Muscle of leg (tissue), 3 donors: ENCODE measurements at regions not wholly inside any gene's neighbourhood (a gene's known extent, or its start where the extent isn't known, plus 50 kb on each side); places are given as distances from the start of the nearest gene placed in this dataset.
"Not testable (repeated sequence)": the region's sequence is repeated elsewhere in the genome, so short reads cannot be mapped to it uniquely, and the experiment has no call there.

Experiments used
- DNase-seq: peaks from one replicate; pipeline ENCODE4 v3.0.0; 2013
- H3K27ac ChIP-seq: one replicate; pipeline ENCODE4 v1.5.1; 2013; ENCODE audit warnings: mild to moderate bottlenecking, low read length, control low read depth
- H3K27me3 ChIP-seq: one replicate; pipeline ENCODE4 v1.6.1; 2013; ENCODE audit warnings: low read length; ENCODE audit not compliant: control insufficient read depth, insufficient read depth
- H3K36me3 ChIP-seq: one replicate; pipeline ENCODE4 v1.6.1; 2013; ENCODE audit warnings: low read length; ENCODE audit not compliant: control insufficient read depth, insufficient read depth
- H3K4me1 ChIP-seq: one replicate; pipeline ENCODE4 v1.6.1; 2013; ENCODE audit warnings: low read length; ENCODE audit not compliant: control insufficient read depth, insufficient read depth
- H3K4me3 ChIP-seq: one replicate; pipeline ENCODE4 v1.5.1; 2013; ENCODE audit warnings: low read length, control low read depth
- H3K9me3 ChIP-seq: replicated peaks from 2 replicates; pipeline ENCODE4 v1.6.1; 2013; ENCODE audit warnings: low read depth, low read length; ENCODE audit not compliant: control insufficient read depth
- WGBS: methylation state at CpG from one replicate; pipeline ENCODE4 v1.1.5; 2013; ENCODE audit warnings: missing lambda C conversion rate; ENCODE audit not compliant: insufficient coverage; 5-methylcytosine and 5-hydroxymethylcytosine counted together

DNA sequence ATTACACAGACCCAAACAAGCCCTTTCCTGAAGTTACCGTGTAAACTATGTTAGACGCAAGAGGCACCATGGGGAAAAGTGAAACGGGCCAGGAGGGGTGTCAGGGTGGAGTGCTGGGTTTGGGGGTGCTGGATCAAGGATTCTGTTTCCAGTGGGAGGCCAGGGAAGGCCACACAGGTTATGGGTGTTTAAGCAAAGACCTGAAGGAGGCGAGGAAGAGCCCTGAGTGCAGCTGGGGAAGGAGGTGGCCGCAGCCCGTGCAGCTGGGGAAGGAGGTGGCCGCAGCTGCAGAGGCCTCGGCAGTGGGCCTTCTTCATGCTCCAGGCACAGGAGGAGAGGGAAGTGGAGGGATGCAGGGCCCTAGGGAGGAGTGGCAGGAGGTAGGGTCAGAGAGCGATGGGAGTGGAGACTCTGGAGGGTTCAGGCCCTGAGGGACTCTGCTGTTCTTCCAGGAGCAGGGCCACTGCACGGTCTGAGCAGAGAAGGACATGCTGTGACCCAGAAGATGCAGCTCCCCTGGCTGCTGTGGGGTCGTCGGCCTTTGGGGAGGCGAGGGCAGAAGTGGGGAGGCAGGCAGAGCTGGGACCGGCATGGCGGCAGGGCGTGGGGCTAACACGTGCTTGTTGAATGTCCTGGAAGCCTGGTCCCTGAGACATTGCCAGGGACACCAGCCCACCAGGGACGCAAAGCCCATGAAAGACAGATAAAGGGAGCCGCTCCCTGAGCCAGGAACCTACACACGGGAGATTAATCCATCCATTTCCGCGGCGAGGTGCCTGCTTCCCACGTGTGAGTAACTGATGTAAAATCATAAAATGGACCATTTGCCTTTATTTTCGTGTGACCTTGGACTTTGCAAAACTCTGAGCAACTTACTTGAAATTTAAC is 1049.1 kb downstream of the BRD1 start:
- Histone ChIP-seq H3K27me3 (no peaks in the 10 kb centered on the region), H3K27ac (no peak overlapping the region)

GRCh38 chr22:48772286-48772907 is 1055.3 kb downstream of the BRD1 start:
- no peaks in the 10 kb centered on the region for H3K36me3 ChIP-seq

More for the DNA sequence above, 1049.1 kb downstream of the BRD1 start:
- no peak for DNase-seq
- Histone ChIP-seq H3K4me1 (no peaks in the 10 kb centered on the region), H3K9me3 (peaks cover 6% of the 10 kb centered on the region), H3K4me3 (no peak overlapping the region), H3K36me3 (no peaks in the 10 kb centered on the region)
- 85% methylated on average over 25 of the region's 25 CpGs for WGBS

GRCh38 chr22:48765595-48765994 is 1062.1 kb downstream of the BRD1 start:
- Histone ChIP-seq H3K27me3 (no peaks in the 10 kb centered on the region), H3K9me3 (peaks cover 9% of the 10 kb centered on the region), H3K4me1 (no peaks in the 10 kb centered on the region), H3K4me3 (no peak overlapping the region), H3K36me3 (no peaks in the 10 kb centered on the region), H3K27ac (no peak overlapping the region)
- 94% methylated on average over 3 of the region's 5 CpGs for WGBS
- DNase-seq: no peak

More at GRCh38 chr22:48772286-48772907, 1055.3 kb downstream of the BRD1 start:
- no peak for DNase-seq
- Histone ChIP-seq H3K27ac (no peak overlapping the region), H3K4me3 (no peak overlapping the region), H3K27me3 (no peaks in the 10 kb centered on the region), H3K4me1 (no peaks in the 10 kb centered on the region), H3K9me3 (peaks cover 12% of the 10 kb centered on the region)
- 77% methylated on average over 11 of the region's 19 CpGs for WGBS

- DNase-seq: no peak
- Histone ChIP-seq H3K9me3 (peaks cover 2% of the 10 kb centered on the region), H3K27ac (no peak overlapping the region), H3K4me1 (no peaks in the 10 kb centered on the region), H3K4me3 (no peak overlapping the region), H3K36me3 (no peaks in the 10 kb centered on the region), H3K27me3 (no peaks in the 10 kb centered on the region)
- WGBS: 47% methylated on average over 12 of the region's 14 CpGs
These were observed 1066.1 kb downstream of the BRD1 start for GRCh38 chr22:48761546-48761945.

GRCh38 chr22:48760481-48761390 is 1066.9 kb downstream of the BRD1 start:
- H3K4me3 ChIP-seq: no peak overlapping the region
- peaks cover 2% of the 10 kb centered on the region for H3K9me3 ChIP-seq
- H3K36me3 ChIP-seq: no peaks in the 10 kb centered on the region
- WGBS: 69% methylated on average over 17 of the region's 19 CpGs
- peak; percentile 51 for DNase-seq
- H3K27me3 ChIP-seq: no peaks in the 10 kb centered on the region
- no peak overlapping the region for H3K27ac ChIP-seq
- H3K4me1 ChIP-seq: no peaks in the 10 kb centered on the region

DNA sequence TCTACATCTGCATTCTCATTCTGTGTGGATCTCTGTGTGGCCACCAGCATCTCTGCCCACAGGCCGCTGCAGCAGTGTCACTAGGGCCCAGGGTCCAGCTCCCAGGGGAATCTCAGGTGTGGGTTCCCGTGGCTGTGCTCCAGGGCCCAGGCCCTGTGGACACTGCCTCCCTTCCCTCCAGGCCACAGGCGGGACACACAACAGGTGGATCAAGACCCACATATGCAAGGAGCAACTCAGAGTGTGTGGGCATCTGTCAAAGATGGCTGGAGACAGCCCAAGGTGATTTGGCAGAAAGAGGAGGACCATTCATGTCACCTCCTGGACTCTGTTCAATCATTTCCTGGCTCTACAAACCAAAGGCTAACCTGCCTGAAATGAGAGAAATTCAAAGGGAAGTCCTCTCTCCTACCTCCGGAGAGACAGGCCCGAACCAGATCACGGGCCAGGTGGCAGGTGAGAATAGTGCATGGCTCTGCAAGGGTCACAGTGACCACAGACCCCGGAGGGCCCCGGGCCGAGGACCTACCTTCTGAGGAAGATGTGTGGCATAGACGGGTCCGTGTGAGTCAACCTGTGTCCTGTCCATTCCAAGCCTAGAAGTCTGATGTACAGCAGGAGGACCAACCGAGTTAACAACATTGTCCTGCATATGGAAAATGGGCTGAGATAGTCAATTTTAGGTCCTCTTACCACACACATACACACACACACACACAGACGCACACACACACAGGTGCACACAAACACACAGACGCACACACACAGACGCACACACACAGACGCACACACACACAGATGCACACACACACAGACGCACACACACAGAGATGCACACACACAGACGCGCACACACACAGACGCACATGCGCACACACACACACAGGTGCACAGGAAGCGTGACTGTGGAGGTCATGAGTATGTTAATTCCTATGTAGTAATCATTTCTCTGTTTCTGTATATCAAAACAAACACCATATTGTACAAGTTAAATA is 1068.5 kb downstream of the BRD1 start:
- DNase-seq: no peak
- Histone ChIP-seq H3K27me3 (no peaks in the 10 kb centered on the region), H3K27ac (no peak overlapping the region), H3K36me3 (no peaks in the 10 kb centered on the region), H3K4me3 (no peak overlapping the region), H3K4me1 (no peaks in the 10 kb centered on the region), H3K9me3 (no peaks in the 10 kb centered on the region)
- WGBS: 87% methylated on average over 8 of the region's 22 CpGs

DNA sequence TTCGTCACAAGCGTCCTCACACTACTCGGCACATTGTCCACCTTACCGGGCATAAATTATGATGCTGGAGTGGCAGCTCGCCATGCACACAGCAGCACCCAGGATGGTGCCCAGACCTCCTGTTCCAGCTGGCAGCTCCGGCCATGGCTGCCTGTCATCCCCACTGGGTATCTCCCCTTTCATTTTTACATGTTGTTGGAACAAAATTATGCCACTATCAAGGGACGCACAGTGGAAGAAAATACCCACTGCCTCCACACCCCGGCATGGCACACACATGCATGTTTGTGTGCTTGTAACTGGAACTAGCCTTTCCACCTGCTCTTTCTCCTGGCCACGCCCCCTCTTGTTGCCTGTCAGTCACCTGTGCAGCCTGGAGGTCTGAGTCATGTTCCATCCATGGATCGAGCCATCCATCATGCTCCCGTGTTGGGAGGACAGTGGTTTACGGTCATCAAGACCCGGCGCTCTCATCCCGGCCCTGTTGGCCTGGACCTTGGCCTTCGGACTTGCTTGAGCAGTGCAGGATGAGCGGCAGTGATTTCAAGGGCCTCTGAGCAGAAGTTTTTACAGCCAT is 1069.6 kb downstream of the BRD1 start:
- no peaks in the 10 kb centered on the region for H3K4me1 ChIP-seq
- WGBS: 89% methylated on average over 17 of the region's 17 CpGs
- peak; percentile 10 for DNase-seq
- H3K9me3 ChIP-seq: no peaks in the 10 kb centered on the region
- no peaks in the 10 kb centered on the region for H3K27me3 ChIP-seq
- H3K4me3 ChIP-seq: no peak overlapping the region
- H3K36me3 ChIP-seq: no peaks in the 10 kb centered on the region
- H3K27ac ChIP-seq: no peak overlapping the region

- no peak for DNase-seq
- Histone ChIP-seq H3K9me3 (no peaks in the 10 kb centered on the region), H3K27ac (no peak overlapping the region), H3K4me3 (no peak overlapping the region), H3K27me3 (no peaks in the 10 kb centered on the region), H3K4me1 (no peaks in the 10 kb centered on the region), H3K36me3 (no peaks in the 10 kb centered on the region)
- 72% methylated on average over 7 of the region's 7 CpGs for WGBS
These were observed 1070.1 kb downstream of the BRD1 start for GRCh38 chr22:48757581-48757980.

GRCh38 chr22:48757135-48757534 is 1070.5 kb downstream of the BRD1 start:
- WGBS: no CpG with 5 or more reads among the region's 1 CpG
- not testable (repeated sequence) for H3K9me3 ChIP-seq, DNase-seq, H3K4me3 ChIP-seq, H3K4me1 ChIP-seq, H3K27ac ChIP-seq, H3K36me3 ChIP-seq, H3K27me3 ChIP-seq
